SK-N-SH (cell line): ENCODE measurements at regions not wholly inside any gene's neighbourhood (a gene's known extent, or its start where the extent isn't known, plus 50 kb on each side); places are given as distances from the start of the nearest gene placed in this dataset.

ENCODE experiments used
- CTCF ChIA-PET: fragments of 300-600, 350-600 bp; formaldehyde crosslinking; extraction: SDS; loops from one replicate; lab custom pipeline; 2021; lab: Yijun Ruan, JAX
- POLR2A ChIA-PET: fragments of 350-600 bp; sonication (Branson Sonifier 250); formaldehyde crosslinking; extraction: SDS; loops from one replicate; lab custom pipeline; 2020; ENCODE audit warnings: antibody characterized with exemption, inconsistent platforms; lab: Yijun Ruan, JAX
- DNase-seq: peaks from one replicate; pipeline ENCODE4 v3.0.0; 2012
- H2AFZ ChIP-seq: fragments of 200-600 bp; sonication (generic); 2 replicates; pipeline ENCODE4 v1.8.1; 2016; ENCODE audit warnings: antibody characterized with exemption, mild to moderate bottlenecking, low read depth
- H3F3A ChIP-seq: fragments of 200-600 bp; sonication (generic); replicated peaks from 2 replicates; pipeline ENCODE3; 2016; ENCODE audit warnings: antibody characterized with exemption, mild to moderate bottlenecking; ENCODE audit not compliant: insufficient read depth
- H3K27ac ChIP-seq, 2 experiments: fragments of 200-500 bp in 1 of 2; fragments of 200-600 bp in 1 of 2; sonication (Bioruptor generic) in 1 of 2; sonication (generic), shearing (Covaris generic) in 1 of 2; 2 replicates each; pipeline versions ENCODE4 v1.5.1 to v1.6.1; 2014 to 2016; ENCODE audit warnings: low read depth in 2 of 2, inconsistent platforms in 1 of 2, low read length in 1 of 2, mild to moderate bottlenecking in 1 of 2, mixed read lengths in 1 of 2
- H3K27me3 ChIP-seq: fragments of 200-600 bp; sonication (generic), shearing (Covaris generic); 2 replicates; pipeline ENCODE4 v1.6.1; 2016; ENCODE audit warnings: mixed run types; ENCODE audit not compliant: insufficient read depth
- H3K36me3 ChIP-seq, 2 experiments: fragments of 200-500 bp in 1 of 2; fragments of 200-600 bp in 1 of 2; sonication (Bioruptor generic) in 1 of 2; sonication (generic) in 1 of 2; replicated peaks in 1 of 2; 2 replicates each; pipeline versions ENCODE3 to v1.5.1; 2014 to 2016; ENCODE audit warnings: low read length in 1 of 2, mild to moderate bottlenecking in 1 of 2; ENCODE audit not compliant: insufficient read depth in 2 of 2, control insufficient read depth in 1 of 2
- H3K4me1 ChIP-seq, 2 experiments: fragments of 200-500 bp in 1 of 2; fragments of 200-600 bp in 1 of 2; sonication (Bioruptor generic) in 1 of 2; sonication (generic), shearing (Covaris generic) in 1 of 2; 2 replicates each; pipeline versions ENCODE4 v1.5.1 to v1.6.1; 2014 to 2016; ENCODE audit warnings: low read depth in 1 of 2, low read length in 1 of 2, mixed run types in 1 of 2; ENCODE audit not compliant: insufficient read depth in 2 of 2, control insufficient read depth in 1 of 2
- H3K4me2 ChIP-seq: fragments of 200-600 bp; sonication (generic), shearing (Covaris generic); 2 replicates; pipeline ENCODE4 v1.6.1; 2017; ENCODE audit warnings: mixed run types
- H3K4me3 ChIP-seq, 2 experiments: fragments of 200-500 bp in 1 of 2; fragments of 200-600 bp in 1 of 2; sonication (Bioruptor generic) in 1 of 2; sonication (generic), shearing (Covaris generic) in 1 of 2; 2 replicates each; pipeline versions ENCODE4 v1.5.1 to v1.8.1; 2014 to 2016; ENCODE audit warnings: low read depth in 2 of 2, inconsistent platforms in 1 of 2, low read length in 1 of 2, mild to moderate bottlenecking in 1 of 2, mixed read lengths in 1 of 2, moderate library complexity in 1 of 2
- H3K79me2 ChIP-seq: fragments of 200-600 bp; sonication (generic); 2 replicates; pipeline ENCODE4 v1.8.1; 2017; ENCODE audit warnings: mild to moderate bottlenecking; ENCODE audit not compliant: insufficient read depth
- H3K9ac ChIP-seq: fragments of 200-600 bp; sonication (generic); 2 replicates; pipeline ENCODE4 v1.6.1; 2017; ENCODE audit warnings: mixed run types
- H3K9me2 ChIP-seq: fragments of 200-600 bp; sonication (generic); 2 replicates; pipeline ENCODE4 v1.6.1; 2017; ENCODE audit warnings: mixed run types
- H3K9me3 ChIP-seq: fragments of 200-600 bp; sonication (generic); 2 replicates; pipeline ENCODE4 v1.6.1; 2017; ENCODE audit warnings: mixed run types, mild to moderate bottlenecking, moderate library complexity
- H4K20me1 ChIP-seq: fragments of 200-600 bp; sonication (generic); 2 replicates; pipeline ENCODE4 v1.6.1; 2017; ENCODE audit warnings: mild to moderate bottlenecking, mixed run types; ENCODE audit not compliant: insufficient read depth
- CHD2 ChIP-seq: fragments of 150-350 bp; IDR thresholded peaks from 2 replicates; pipeline ENCODE4 v1.6.1; 2018; ENCODE audit warnings: low read length; ENCODE audit not compliant: partially characterized antibody
- EP300 ChIP-seq, 2 experiments: IDR thresholded peaks; 2 replicates each; pipeline versions ENCODE4 v1.4.0 to v1.6.1; 2012; ENCODE audit warnings: borderline replicate concordance in 1 of 2, low read depth in 1 of 2, low read length in 1 of 2
- EZH2phosphoT487 ChIP-seq: fragments of 200-600 bp; sonication (generic); IDR thresholded peaks from 2 replicates; pipeline ENCODE4 v1.6.1; 2017; ENCODE audit warnings: low read depth, mixed run types, mild to moderate bottlenecking, antibody characterized with exemption, moderate library complexity, borderline replicate concordance
- FOSL2 ChIP-seq: IDR thresholded peaks from 2 replicates; pipeline ENCODE4 v1.4.0; 2012; ENCODE audit warnings: low read depth, mild to moderate bottlenecking, moderate library complexity, borderline replicate concordance
- GATA2 ChIP-seq: sonication (generic); formaldehyde crosslinking; IDR thresholded peaks from 2 replicates; pipeline ENCODE4 v1.5.0; 2020; ENCODE audit warnings: mild to moderate bottlenecking, missing genetic modification reagents
- JUND ChIP-seq: IDR thresholded peaks from 2 replicates; pipeline ENCODE4 v1.4.0; 2012
- NFIC ChIP-seq: IDR thresholded peaks from 2 replicates; pipeline ENCODE4 v1.4.0; 2012; ENCODE audit warnings: borderline replicate concordance
- POLR2AphosphoS5 ChIP-seq: IDR thresholded peaks from 2 replicates; pipeline ENCODE4 v1.6.1; 2012; ENCODE audit warnings: low read depth, low read length
- RAD21 ChIP-seq: IDR thresholded peaks from 2 replicates; pipeline ENCODE4 v1.6.1; 2012; ENCODE audit warnings: mild to moderate bottlenecking, low read length
- RCOR1 ChIP-seq: fragments of 150-350 bp; IDR thresholded peaks from 2 replicates; pipeline ENCODE4 v1.6.1; 2017; ENCODE audit warnings: antibody characterized with exemption, low read length
- TAF1 ChIP-seq: IDR thresholded peaks from 2 replicates; pipeline ENCODE4 v1.6.1; 2012; ENCODE audit warnings: low read depth, mild to moderate bottlenecking, low read length, moderate library complexity, borderline replicate concordance
- TCF12 ChIP-seq: IDR thresholded peaks from 2 replicates; pipeline ENCODE4 v1.4.0; 2012
- YY1 ChIP-seq: IDR thresholded peaks from 2 replicates; pipeline ENCODE4 v1.4.0; 2012; ENCODE audit warnings: low read depth, mild to moderate bottlenecking
- WGBS: methylation state at CpG from one replicate; pipeline ENCODE4 v1.1.6; 2017; ENCODE audit warnings: low lambda C conversion rate; 5-methylcytosine and 5-hydroxymethylcytosine counted together
- TF ChIP-seq, protein P1 (sequence below): IDR thresholded peaks from 2 replicates; pipeline ENCODE4 v1.4.0; 2012; ENCODE audit warnings: low read depth, borderline replicate concordance
- TF ChIP-seq, protein P2 (sequence below): fragments of 150-350 bp; IDR thresholded peaks from 2 replicates; pipeline ENCODE4 v1.6.1; 2017; ENCODE audit warnings: antibody characterized with exemption, low read length, low read depth, borderline replicate concordance
- TF ChIP-seq, protein P3 (sequence below): IDR thresholded peaks from 2 replicates; pipeline ENCODE4 v1.6.1; 2012; ENCODE audit warnings: mild to moderate bottlenecking, low read depth, low read length, moderate library complexity

DNA sequence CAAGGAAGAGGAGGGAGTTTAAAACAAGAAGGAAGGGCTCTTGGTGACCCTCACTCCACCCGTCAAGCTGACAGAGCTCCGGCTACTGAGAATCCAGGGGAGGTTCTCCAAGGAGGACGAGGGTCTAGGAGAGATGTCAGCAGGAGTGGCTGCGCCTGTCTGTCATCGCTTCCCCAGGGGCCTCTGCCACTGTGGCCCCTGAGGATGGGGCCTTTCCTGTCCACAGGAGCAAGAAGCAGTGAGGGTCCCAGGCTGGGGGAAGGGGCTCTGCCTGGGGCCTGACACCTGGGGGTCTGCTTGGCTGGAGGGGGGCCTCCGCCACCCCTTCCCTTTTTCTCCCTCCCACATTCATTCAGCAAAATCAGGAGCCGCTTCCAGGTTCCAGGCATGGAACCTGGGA lies 66.5 kb upstream of the TNRC6C start:
- Histone ChIP-seq H3K36me3 (no peaks in the 10 kb centered on the region), H3K9ac (no peak overlapping the region), H2AFZ (no peak overlapping the region), H3F3A (no peaks in the 10 kb centered on the region), H3K4me2 (no peak overlapping the region), H3K4me1 (peaks cover 0 to 8% of the 10 kb centered on the region in 2 experiments; a peak in 1 of 4 replicates), H3K9me2 (no peaks in the 10 kb centered on the region), H3K4me3 (0 out of 4 replicates have a peak overlapping the region, but pooled peaks of 1 of the 2 experiments have one; percentile 27), H3K27me3 (no peaks in the 10 kb centered on the region; the same call in 1 of the 2 replicates), H4K20me1 (no peaks in the 10 kb centered on the region), H3K27ac (no peak overlapping the region), H3K79me2 (no peaks in the 10 kb centered on the region), H3K9me3 (no peaks in the 10 kb centered on the region)
- ChIA-PET CTCF (interaction anchor here (0.6 to 3.1 kb wide), 12 partner anchors 8 to 344 kb away, joined by 3 to 20 read pairs (median 7); partner anchors contain the start of gene TNRC6C), POLR2A (interaction anchor here (1.1 kb wide), 1 partner anchor 66 kb away, joined by 4 read pairs; the partner anchor contains the start of gene TNRC6C)
- WGBS = 75% methylated on average over 7 of the region's 7 CpGs
- no peak for DNase-seq
- TF ChIP-seq YY1 (no peak), POLR2AphosphoS5 (no peak), TAF1 (no peak), CHD2 (no peak), GATA2 (CRISPR knock-in tag) (no peak), EP300 (IDR thresholded peaks at IDR 0.05; ENCODE audit: borderline replicate concordance in 1 of 2, low read depth in 1 of 2, low read length in 1 of 2) (no peak), FOSL2 (no peak), RCOR1 (no peak), TCF12 (no peak), NFIC (no peak), RAD21 (no peak), EZH2phosphoT487 (no peak), JUND (no peak)
- TF ChIP-seq, protein P1, sequence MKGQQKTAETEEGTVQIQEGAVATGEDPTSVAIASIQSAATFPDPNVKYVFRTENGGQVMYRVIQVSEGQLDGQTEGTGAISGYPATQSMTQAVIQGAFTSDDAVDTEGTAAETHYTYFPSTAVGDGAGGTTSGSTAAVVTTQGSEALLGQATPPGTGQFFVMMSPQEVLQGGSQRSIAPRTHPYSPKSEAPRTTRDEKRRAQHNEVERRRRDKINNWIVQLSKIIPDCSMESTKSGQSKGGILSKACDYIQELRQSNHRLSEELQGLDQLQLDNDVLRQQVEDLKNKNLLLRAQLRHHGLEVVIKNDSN = no peak
- TF ChIP-seq, protein P2, sequence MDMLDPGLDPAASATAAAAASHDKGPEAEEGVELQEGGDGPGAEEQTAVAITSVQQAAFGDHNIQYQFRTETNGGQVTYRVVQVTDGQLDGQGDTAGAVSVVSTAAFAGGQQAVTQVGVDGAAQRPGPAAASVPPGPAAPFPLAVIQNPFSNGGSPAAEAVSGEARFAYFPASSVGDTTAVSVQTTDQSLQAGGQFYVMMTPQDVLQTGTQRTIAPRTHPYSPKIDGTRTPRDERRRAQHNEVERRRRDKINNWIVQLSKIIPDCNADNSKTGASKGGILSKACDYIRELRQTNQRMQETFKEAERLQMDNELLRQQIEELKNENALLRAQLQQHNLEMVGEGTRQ = no peak
- TF ChIP-seq, protein P3, sequence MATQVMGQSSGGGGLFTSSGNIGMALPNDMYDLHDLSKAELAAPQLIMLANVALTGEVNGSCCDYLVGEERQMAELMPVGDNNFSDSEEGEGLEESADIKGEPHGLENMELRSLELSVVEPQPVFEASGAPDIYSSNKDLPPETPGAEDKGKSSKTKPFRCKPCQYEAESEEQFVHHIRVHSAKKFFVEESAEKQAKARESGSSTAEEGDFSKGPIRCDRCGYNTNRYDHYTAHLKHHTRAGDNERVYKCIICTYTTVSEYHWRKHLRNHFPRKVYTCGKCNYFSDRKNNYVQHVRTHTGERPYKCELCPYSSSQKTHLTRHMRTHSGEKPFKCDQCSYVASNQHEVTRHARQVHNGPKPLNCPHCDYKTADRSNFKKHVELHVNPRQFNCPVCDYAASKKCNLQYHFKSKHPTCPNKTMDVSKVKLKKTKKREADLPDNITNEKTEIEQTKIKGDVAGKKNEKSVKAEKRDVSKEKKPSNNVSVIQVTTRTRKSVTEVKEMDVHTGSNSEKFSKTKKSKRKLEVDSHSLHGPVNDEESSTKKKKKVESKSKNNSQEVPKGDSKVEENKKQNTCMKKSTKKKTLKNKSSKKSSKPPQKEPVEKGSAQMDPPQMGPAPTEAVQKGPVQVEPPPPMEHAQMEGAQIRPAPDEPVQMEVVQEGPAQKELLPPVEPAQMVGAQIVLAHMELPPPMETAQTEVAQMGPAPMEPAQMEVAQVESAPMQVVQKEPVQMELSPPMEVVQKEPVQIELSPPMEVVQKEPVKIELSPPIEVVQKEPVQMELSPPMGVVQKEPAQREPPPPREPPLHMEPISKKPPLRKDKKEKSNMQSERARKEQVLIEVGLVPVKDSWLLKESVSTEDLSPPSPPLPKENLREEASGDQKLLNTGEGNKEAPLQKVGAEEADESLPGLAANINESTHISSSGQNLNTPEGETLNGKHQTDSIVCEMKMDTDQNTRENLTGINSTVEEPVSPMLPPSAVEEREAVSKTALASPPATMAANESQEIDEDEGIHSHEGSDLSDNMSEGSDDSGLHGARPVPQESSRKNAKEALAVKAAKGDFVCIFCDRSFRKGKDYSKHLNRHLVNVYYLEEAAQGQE = no peak
